BLaER1 treated with 17β-estradiol and CSF1 and Interleukin-3, amounts not matched to agents 10 nM and 100 nM (cell line): ENCODE measurements at regions not wholly inside any gene's neighbourhood (a gene's known extent, or its start where the extent isn't known, plus 50 kb on each side); places are given as distances from the start of the nearest gene placed in this dataset.
A peak's percentile ranks its signal among the peaks of the same experiment; 100 is the strongest.

Experiments
- H3K27ac ChIP-seq, 11 experiments: shearing (Covaris generic); formaldehyde crosslinking; 2 replicates each; pipeline ENCODE4 v1.8.1; 2022
- H3K27me3 ChIP-seq, 11 experiments: shearing (Covaris generic); formaldehyde crosslinking; 2 replicates each; pipeline ENCODE4 v1.8.1; 2022
- H3K36me3 ChIP-seq, 11 experiments: shearing (Covaris generic); formaldehyde crosslinking; 2 replicates each; pipeline ENCODE4 v1.8.1; 2022
- H3K4me1 ChIP-seq, 10 experiments: shearing (Covaris generic); formaldehyde crosslinking; 2 replicates each; pipeline ENCODE4 v1.8.1; 2022
- H3K4me2 ChIP-seq, 11 experiments: shearing (Covaris generic); formaldehyde crosslinking; 2 replicates each; pipeline ENCODE4 v1.8.1; 2022
- H3K4me3 ChIP-seq, 10 experiments: shearing (Covaris generic); formaldehyde crosslinking; 2 replicates each; pipeline ENCODE4 v1.8.1; 2022
- H3K9ac ChIP-seq, 11 experiments: shearing (Covaris generic); formaldehyde crosslinking; 2 replicates each; pipeline ENCODE4 v1.8.1; 2022
- H3K9me3 ChIP-seq, 11 experiments: shearing (Covaris generic); formaldehyde crosslinking; replicated peaks in 1 of 11; 2 replicates each; pipeline ENCODE4 v1.8.1; 2022
- H4K20me1 ChIP-seq, 11 experiments: shearing (Covaris generic); formaldehyde crosslinking; 2 replicates each; pipeline ENCODE4 v1.8.1; 2022
- Cebpa-rat ChIP-seq, 11 experiments: shearing (Covaris generic); IDR thresholded peaks; 2 replicates each; pipeline ENCODE4 v1.8.1; 2022

DNA sequence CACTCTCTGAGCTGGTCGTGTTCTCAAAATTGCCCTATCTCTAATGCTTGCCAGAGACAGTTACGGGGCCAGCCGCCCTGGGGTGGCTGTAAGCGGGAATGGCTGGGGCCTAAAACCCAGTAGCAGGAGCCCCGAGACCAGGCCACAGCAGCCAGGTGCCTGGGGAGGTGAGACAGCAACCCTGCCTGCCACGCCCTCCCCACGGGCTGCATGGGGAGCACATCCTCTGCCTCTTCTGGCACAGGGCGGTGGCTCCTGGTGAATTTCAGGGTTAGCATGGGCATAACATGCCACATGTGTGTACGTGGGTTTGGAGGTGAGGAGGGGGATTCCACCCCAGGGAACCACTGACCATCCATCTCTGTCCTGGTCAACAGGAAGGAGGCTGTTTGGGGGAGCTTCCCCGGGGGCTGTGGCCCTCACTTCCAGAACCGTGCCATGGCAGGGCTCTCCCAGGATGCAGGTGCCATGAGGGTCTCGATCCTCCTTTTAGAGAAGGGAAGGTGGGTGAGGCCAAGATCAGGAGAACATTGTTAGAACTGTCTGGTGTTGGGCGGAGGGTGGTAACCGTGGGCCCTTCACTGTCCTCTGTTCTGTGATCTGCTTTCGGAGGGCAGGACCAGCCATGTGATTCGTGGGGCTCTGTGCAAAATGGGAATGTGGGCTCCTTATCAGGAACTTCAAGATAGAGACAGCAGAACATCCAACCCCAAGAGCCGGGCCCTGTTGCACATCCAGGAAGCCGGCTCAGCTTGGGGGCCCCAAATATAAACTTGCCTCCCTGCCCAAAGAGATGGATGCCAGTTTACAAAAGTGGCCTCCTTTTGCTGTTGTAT is 312.2 kb upstream of the DIO3 start:
- no peaks in the 10 kb centered on the region for H4K20me1 ChIP-seq
- H3K27me3 ChIP-seq, result peaks cover 29 to 46% (median 39%) of the 10 kb centered on the region in 11 experiments
- no peak overlapping the region for H3K9ac ChIP-seq
- H3K36me3 ChIP-seq, result no peaks in the 10 kb centered on the region
- H3K9me3 ChIP-seq, result peaks cover 25 to 37% (median 31%) of the 10 kb centered on the region in 11 experiments
- no peak overlapping the region for H3K4me3 ChIP-seq
- H3K27ac ChIP-seq, result no peak overlapping the region
- no peak for TF ChIP-seq Cebpa-rat (IDR thresholded peaks at IDR 0.05)
- no peak overlapping the region for H3K4me2 ChIP-seq
- peaks cover 14 to 19% (median 16%) of the 10 kb centered on the region in 10 experiments for H3K4me1 ChIP-seq

DNA sequence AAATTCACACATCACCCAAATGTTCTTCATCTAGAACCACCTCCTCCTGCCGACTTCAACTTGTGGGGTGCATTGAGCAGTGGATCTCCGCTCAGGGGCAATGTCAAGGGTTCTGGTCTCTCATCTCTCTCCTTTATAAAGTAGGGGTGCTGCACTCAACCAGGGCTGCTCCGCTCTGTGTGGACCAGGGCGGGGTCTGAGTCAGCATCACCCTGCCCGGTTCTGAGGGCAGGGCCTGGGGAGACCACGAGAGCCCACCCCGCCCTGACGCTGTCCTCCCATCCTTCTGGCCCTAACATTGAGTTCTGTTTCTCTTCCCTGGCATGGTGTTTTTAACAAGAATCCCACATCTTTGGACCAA is 311.6 kb upstream of the DIO3 start:
- Histone ChIP-seq H4K20me1 (no peaks in the 10 kb centered on the region), H3K4me2 (no peak overlapping the region), H3K27ac (no peak overlapping the region), H3K4me3 (no peak overlapping the region), H3K9me3 (peaks cover 23 to 32% (median 25%) of the 10 kb centered on the region in 11 experiments), H3K9ac (no peak overlapping the region), H3K27me3 (peaks cover 25 to 40% (median 33%) of the 10 kb centered on the region in 11 experiments), H3K4me1 (peaks cover 14 to 19% (median 16%) of the 10 kb centered on the region in 10 experiments), H3K36me3 (no peaks in the 10 kb centered on the region)
- TF ChIP-seq Cebpa-rat (IDR thresholded peaks at IDR 0.05), result no peak

DNA sequence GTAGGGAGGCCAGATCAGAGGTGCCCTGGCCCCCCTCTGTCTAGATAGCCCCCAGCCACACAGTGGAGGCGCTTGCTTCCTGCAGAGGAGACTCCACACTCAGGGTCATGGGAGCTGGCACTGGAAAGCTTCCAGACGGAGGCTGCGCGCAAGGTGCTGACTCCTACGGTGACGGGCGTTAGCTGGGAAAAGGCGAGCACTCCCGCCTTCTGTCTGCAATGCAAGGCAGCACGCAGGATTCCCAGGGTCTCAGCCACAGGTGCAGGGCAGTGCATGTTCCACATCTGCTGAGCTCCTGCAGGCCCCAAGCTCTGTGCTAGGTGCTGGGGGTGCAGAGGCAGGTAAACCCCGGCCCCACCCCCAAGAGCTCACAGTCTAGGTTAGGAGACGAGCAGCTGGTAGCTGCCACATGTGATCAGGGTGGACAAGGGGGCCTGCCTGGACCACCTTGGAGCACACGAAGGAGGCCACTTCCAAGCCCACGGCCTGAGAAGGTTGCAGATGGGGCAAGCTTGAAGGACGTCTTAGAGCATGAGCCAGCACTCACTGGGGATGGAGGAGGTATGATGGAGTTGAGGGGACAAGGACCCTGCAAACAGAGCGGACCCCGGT is 310.9 kb upstream of the DIO3 start:
- H3K4me1 ChIP-seq, result peaks cover 14 to 19% (median 16%) of the 10 kb centered on the region in 10 experiments
- no peak overlapping the region for H3K27ac ChIP-seq
- no peak for TF ChIP-seq Cebpa-rat (IDR thresholded peaks at IDR 0.05)
- no peaks in the 10 kb centered on the region for H4K20me1 ChIP-seq
- H3K4me2 ChIP-seq, result no peak overlapping the region
- H3K9me3 ChIP-seq, result peaks cover 16 to 24% (median 17%) of the 10 kb centered on the region in 11 experiments
- H3K36me3 ChIP-seq, result no peaks in the 10 kb centered on the region
- peaks cover 18 to 32% (median 25%) of the 10 kb centered on the region in 11 experiments for H3K27me3 ChIP-seq
- no peak overlapping the region for H3K4me3 ChIP-seq
- no peak overlapping the region for H3K9ac ChIP-seq

DNA sequence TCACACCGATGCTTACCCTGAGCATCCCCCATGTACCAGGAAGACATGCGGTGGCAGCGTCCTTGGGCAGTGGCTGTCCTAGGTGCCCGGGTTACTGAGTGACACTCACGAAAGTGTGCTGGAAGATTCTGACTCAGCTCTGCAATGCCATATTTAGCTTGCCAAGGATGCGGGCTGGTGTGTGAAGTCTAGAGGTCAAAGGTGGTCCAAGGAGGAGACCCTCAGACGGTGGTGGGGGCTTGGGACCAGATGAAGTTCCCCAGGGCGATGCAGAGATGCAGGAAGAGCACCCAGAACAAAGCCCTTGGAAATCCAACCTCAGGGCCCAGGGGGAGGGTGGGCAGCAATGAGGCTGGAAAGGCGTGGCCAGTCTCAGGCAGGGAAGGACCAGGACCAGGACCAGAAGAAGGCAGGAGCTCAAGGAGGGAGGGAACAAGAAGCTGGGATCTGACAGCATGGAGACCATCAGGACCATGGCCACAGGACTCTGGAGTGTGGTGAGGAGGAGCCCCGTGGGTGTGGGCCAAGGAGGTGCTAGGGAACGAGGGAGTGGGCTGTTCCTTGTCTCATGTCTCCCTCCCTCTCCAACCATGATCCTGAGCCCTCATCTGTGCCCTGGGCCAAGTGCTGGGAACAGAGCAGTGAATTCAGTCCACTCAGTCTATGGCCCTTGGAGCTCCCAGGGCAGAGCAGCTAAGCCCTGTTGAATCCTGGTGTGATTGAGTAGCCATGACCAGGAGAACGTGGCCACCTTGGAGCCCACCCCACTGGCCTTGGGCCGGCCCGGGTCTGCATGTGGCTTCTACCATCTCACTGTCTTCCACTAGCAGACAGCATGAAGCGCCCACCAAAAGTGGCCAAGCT is 310.1 kb upstream of the DIO3 start:
- peak overlapping the region in 2 of 11 experiments; percentile 4 to 42; a peak in 2 of 22 replicates for H3K27ac ChIP-seq
- H3K9me3 ChIP-seq, result peaks cover 8 to 17% (median 10%) of the 10 kb centered on the region in 11 experiments
- no peak for TF ChIP-seq Cebpa-rat (IDR thresholded peaks at IDR 0.05)
- H3K4me2 ChIP-seq, result peak overlapping the region; percentile 54 to 84 (median 72)
- no peaks in the 10 kb centered on the region for H3K36me3 ChIP-seq
- no peaks in the 10 kb centered on the region for H4K20me1 ChIP-seq
- peaks cover 10 to 25% (median 17%) of the 10 kb centered on the region in 11 experiments for H3K27me3 ChIP-seq
- no peak overlapping the region for H3K9ac ChIP-seq
- H3K4me1 ChIP-seq, result peaks cover 14 to 19% (median 16%) of the 10 kb centered on the region in 10 experiments
- H3K4me3 ChIP-seq, result no peak overlapping the region

DNA sequence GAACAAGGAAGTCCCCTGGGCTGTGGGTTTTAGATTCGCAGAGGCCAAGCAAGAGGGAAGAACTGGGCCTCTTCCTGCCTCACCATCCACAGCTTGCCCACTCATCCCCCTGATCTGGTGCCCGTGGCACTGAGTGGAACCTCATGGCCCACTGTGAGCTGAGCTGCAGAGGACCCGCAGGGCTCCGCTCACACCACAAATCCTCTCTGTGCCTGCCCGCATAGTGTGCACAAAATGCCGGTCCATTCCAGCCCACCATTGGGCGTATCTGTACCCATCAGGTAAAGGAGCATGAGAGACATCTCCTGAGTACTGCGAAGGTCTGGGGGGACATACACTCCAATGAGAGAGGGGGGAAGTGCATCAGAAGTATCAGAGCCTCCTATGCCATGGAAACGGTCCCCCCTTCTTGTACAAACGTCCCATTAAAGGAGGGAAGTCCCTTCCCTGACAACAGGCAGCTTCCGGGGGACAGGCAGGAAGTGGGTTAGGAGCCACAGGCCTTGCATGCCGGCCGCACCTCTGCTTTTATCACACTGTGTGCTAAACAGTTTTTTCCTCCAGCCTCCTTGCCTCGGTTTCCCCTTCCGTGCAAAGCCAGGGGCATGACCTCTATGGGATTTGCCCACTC is 309.4 kb upstream of the DIO3 start:
- H3K4me2 ChIP-seq, result peak overlapping the region; percentile 54 to 84 (median 72)
- H3K36me3 ChIP-seq, result no peaks in the 10 kb centered on the region
- peaks cover 3 to 17% (median 10%) of the 10 kb centered on the region in 11 experiments for H3K27me3 ChIP-seq
- no peaks in the 10 kb centered on the region for H4K20me1 ChIP-seq
- no peak overlapping the region for H3K4me3 ChIP-seq
- no peak overlapping the region for H3K9ac ChIP-seq
- no peak for TF ChIP-seq Cebpa-rat (IDR thresholded peaks at IDR 0.05)
- peaks cover under 1 to 10% (median 2%) of the 10 kb centered on the region in 11 experiments; a peak in 18 of 22 replicates for H3K9me3 ChIP-seq
- peak overlapping the region in 2 of 11 experiments; percentile 4 to 42; a peak in 4 of 22 replicates for H3K27ac ChIP-seq
- H3K4me1 ChIP-seq, result peaks cover 14 to 19% (median 16%) of the 10 kb centered on the region in 10 experiments

DNA sequence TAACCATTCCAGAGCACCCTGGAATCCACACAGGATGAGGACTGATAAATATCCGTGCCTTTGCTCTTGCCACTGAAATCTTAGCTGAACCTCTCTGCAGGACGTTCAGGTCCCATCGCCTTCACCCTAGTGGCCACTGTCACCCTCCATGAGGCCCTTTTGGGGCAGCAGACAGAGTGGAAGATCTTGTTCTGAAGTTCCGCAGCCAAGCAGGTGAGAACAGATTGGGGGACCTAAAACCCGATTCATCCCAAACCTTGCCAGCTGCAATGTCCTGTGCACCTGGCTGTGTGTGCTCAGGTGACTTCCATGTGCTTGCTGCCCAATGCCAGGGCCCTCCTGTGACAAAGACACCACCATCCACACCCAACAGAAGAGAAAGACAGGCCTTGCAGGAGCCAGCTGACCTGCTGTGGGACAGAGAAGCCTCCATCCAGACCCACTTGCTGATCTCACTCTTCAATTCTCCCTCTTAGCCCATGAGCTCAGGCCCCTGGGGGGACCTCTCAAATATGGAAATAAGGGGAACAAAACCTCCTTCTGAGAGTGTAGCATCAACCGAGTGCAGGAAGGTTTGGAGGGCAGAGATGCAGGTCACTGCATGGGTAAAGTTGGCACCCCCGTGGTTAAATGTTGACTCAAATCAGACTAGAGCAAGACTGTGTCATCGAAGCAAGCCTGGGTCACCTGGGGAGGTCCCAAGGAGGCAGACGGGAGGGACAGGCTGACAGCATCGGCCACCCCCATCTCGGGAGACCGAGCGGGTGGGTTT is 308.7 kb upstream of the DIO3 start:
- Histone ChIP-seq H3K9ac (no peak overlapping the region), H4K20me1 (no peaks in the 10 kb centered on the region), H3K4me1 (peaks cover 14 to 19% (median 16%) of the 10 kb centered on the region in 10 experiments), H3K27me3 (peaks cover 0 to 10% (median 3%) of the 10 kb centered on the region in 11 experiments; a peak in 10 of 22 replicates), H3K4me3 (no peak overlapping the region), H3K27ac (0 out of 22 replicates have a peak overlapping the region, but pooled peaks of 1 of the 11 experiments have one; percentile 42), H3K36me3 (no peaks in the 10 kb centered on the region), H3K4me2 (peak overlapping the region; percentile 54 to 84 (median 72)), H3K9me3 (peaks cover 0 to 3% (median 0%) of the 10 kb centered on the region in 11 experiments; a peak in 4 of 22 replicates)
- TF ChIP-seq Cebpa-rat (IDR thresholded peaks at IDR 0.05), result no peak

DNA sequence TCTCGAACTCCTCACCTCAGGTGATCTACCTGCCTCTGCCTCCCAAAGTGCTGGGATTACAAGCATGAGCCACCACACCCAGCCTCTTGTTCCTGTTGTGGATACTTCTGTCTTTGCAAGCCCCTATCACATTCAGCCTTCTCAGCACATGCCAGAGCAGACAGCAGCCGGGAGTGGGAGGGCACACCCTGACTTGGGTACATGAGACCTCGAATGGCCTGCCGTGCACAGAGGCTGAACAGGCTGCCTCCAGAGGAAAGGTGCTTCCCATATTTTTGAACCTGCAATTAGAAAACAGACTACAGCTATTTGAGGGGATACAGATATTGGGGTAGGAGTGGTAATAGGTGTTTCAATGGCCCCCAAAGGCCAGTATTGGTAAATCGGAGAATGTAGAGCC is 307.3 kb upstream of the DIO3 start:
- Histone ChIP-seq H3K9ac (no peak overlapping the region), H3K4me1 (peaks cover 14 to 19% (median 16%) of the 10 kb centered on the region in 10 experiments), H3K4me2 (no peak overlapping the region), H3K27me3 (no peaks in the 10 kb centered on the region), H3K9me3 (no peaks in the 10 kb centered on the region), H3K4me3 (no peak overlapping the region), H3K36me3 (no peaks in the 10 kb centered on the region), H3K27ac (no peak overlapping the region), H4K20me1 (no peaks in the 10 kb centered on the region)
- TF ChIP-seq Cebpa-rat (IDR thresholded peaks at IDR 0.05), result no peak
